NB4 (cell line): ENCODE measurements at regions not wholly inside any gene's neighbourhood (a gene's known extent, or its start where the extent isn't known, plus 50 kb on each side); places are given as distances from the start of the nearest gene placed in this dataset.

ENCODE experiments used
- DNase-seq: peaks from one replicate; pipeline ENCODE4 v3.0.0; 2010; ENCODE audit warnings: low read depth
- H3K4me3 ChIP-seq: one replicate; pipeline ENCODE4 v1.5.1; 2011; ENCODE audit warnings: mild to moderate bottlenecking, low read depth, low read length, moderate library complexity
- MYC ChIP-seq: IDR thresholded peaks from 2 replicates; pipeline ENCODE4 v1.6.1; 2011; ENCODE audit warnings: low read depth, low read length
- POLR2A ChIP-seq: IDR thresholded peaks from 2 replicates; pipeline ENCODE4 v1.6.1; 2011; ENCODE audit warnings: mild to moderate bottlenecking; ENCODE audit not compliant: insufficient read length; ENCODE audit errors: extremely low read depth
- TF ChIP-seq, protein P1 (sequence below): IDR thresholded peaks from one replicate; pipeline ENCODE4 v1.5.1; 2012; ENCODE audit warnings: low read depth, low read length
- TF ChIP-seq, protein P2 (sequence below): IDR thresholded peaks from 2 replicates; pipeline ENCODE4 v1.6.1; 2011; ENCODE audit warnings: low read depth, low read length

DNA sequence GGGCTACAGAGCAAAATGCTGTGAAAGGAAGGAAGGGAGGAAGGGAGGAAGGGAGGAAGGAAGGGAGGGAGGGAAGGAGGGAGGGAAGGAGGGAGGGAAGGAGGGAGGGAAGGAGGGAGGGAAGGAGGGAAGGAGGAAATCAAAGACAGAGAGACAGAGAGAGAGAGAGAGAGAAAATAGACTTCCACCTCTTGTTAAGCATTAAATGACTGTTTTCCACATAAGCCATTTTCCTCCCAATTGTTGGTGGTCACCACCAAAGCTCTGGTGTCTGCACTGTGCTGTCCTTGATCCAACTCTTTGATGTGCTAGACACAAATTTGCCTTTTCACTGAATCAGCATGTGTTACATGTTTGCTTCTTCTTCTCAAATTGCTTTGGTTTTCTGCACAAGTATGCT, 90.7 kb upstream of the INHBA start:
- DNase-seq, result no peak
- TF ChIP-seq, protein P1, sequence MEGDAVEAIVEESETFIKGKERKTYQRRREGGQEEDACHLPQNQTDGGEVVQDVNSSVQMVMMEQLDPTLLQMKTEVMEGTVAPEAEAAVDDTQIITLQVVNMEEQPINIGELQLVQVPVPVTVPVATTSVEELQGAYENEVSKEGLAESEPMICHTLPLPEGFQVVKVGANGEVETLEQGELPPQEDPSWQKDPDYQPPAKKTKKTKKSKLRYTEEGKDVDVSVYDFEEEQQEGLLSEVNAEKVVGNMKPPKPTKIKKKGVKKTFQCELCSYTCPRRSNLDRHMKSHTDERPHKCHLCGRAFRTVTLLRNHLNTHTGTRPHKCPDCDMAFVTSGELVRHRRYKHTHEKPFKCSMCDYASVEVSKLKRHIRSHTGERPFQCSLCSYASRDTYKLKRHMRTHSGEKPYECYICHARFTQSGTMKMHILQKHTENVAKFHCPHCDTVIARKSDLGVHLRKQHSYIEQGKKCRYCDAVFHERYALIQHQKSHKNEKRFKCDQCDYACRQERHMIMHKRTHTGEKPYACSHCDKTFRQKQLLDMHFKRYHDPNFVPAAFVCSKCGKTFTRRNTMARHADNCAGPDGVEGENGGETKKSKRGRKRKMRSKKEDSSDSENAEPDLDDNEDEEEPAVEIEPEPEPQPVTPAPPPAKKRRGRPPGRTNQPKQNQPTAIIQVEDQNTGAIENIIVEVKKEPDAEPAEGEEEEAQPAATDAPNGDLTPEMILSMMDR, result no peak
- TF ChIP-seq, protein P2, sequence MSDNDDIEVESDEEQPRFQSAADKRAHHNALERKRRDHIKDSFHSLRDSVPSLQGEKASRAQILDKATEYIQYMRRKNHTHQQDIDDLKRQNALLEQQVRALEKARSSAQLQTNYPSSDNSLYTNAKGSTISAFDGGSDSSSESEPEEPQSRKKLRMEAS, result no peak
- TF ChIP-seq POLR2A (no peak), MYC (no peak)
- H3K4me3 ChIP-seq, result no peak overlapping the region

DNA sequence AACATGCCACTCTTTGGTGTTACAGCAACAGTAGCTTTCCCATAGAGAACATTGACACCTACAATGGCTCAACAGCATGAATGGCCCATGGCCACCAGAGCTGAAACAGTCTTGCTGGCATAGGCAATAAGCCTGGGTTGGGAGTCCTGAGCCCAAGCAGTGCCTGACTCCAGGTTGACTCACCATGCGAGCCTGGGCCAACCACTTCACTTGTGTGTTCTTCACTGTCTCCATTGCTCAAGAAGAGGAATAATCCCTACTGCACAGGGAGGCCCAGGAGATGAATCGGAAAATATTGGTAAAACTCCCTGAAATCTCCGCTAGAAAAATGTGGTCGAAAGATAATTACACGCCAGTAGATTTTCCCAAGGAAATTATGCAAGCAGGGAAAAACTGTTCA, 89.2 kb upstream of the INHBA start:
- H3K4me3 ChIP-seq, result no peak overlapping the region
- TF ChIP-seq, protein P1, result no peak
- no peak for TF ChIP-seq MYC
- TF ChIP-seq POLR2A, result no peak
- TF ChIP-seq, protein P2, result no peak
- no peak for DNase-seq

DNA sequence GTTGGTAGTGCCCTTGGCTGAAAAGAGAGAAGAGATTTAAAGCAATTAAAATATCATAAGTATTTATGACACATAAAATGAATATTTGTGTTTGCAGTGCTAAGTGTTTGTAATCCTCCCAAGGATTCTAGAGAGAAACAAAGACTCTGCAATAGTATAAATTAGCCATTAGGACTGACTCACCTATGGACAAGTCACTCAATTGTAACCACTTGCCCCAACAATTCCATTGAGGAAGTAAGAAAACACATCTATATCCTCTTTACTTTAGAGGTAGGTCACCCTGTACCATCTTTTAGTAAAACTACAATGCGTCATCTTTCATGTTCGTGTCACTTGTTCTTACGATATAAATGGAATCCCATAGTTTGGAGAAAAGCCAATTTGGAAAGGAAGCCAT, 85.7 kb upstream of the INHBA start:
- no peak for DNase-seq
- no peak overlapping the region for H3K4me3 ChIP-seq

DNA sequence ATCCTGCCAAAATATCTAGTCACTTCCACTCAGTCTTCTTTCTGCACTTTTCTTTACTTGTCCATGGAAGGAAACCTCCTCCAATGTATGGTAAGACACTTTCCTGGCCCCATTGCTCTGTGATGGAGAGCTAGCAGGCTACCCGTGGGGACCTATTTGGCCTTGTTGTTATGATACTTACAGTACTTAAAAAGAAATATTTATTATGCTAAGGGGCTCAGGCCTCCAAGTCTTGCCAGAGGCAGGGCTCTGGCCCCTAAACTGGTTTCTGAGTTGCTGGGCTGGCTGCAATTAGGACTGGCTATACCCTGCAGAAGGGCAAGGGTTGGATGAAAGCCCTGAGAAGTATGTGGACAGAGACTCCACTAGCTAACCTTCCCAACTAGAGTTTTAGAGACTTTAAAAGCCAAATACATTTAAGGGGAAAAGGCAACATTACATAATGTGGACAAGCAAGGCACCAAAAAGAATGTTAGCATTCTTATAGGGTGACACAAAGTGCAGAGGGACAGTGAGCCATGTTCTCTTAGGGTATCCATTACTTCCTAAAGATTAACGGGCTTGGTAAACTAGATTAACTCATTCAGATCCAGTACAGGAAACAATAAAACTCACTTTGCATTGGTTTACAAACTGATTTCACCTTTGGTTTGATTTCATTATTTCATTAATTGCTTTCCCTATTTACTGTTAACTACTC, 84.9 kb upstream of the INHBA start:
- no peak for DNase-seq
- H3K4me3 ChIP-seq, result no peak overlapping the region
- TF ChIP-seq MYC, result no peak
- TF ChIP-seq, protein P2, result no peak
- no peak for TF ChIP-seq POLR2A
- TF ChIP-seq, protein P1, result no peak

More for the DNA sequence above, 85.7 kb upstream of the INHBA start:
- no peak for TF ChIP-seq MYC

DNA sequence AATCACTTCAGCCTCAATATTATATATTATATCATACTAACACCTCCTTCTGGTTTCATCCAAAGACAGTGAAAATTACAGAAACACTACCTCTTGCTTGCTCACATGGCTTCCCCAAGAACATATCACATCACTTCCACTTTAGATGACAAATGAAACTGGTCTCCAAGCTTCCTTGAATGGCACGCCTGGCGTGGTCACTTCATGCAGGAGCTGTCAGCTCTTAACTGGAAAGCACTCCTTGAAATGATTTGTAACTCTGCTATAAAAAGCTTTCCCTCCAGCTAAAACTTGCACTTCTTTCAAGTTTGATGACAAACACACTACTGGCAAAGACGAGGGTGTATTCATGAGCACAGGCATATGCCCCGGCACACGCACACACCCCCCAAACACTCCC, 84.1 kb upstream of the INHBA start:
- TF ChIP-seq MYC, result no peak
- TF ChIP-seq POLR2A, result no peak
- TF ChIP-seq, protein P1, result no peak
- TF ChIP-seq, protein P2, result no peak
- no peak for DNase-seq
- H3K4me3 ChIP-seq, result no peak overlapping the region

DNA sequence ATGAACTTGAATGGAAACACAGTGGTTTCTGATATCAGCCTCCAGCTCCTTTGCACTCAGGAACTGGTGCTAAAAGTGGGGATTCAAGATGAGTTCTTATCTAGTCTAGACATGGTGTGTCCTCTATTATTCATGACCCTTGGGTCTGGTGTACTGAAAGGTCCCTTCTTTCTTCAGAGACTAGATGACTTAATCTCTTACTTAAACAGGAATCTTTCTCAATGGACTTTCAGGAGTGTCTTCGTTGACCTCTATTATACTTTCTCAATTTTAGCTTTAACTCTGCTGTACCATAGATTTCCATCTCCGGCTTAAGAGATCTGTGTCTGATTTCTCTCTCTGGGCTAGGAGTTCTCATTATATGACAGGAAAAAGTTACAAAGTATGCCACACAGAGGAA, 83.5 kb upstream of the INHBA start:
- no peak overlapping the region for H3K4me3 ChIP-seq
- DNase-seq, result no peak
- TF ChIP-seq POLR2A (no peak), MYC (no peak)
- TF ChIP-seq, protein P2, result no peak
- TF ChIP-seq, protein P1, result no peak
